HG02588 (cell line): ENCODE measurements at regions not wholly inside any gene's neighbourhood (a gene's known extent, or its start where the extent isn't known, plus 50 kb on each side); places are given as distances from the start of the nearest gene placed in this dataset.
"Not testable (repeated sequence)": the region's sequence is repeated elsewhere in the genome, so short reads cannot be mapped to it uniquely, and the experiment has no call there.

Source experiments
- ATAC-seq: cut with Tn5 transposase; IDR thresholded peaks from one replicate; pipeline ENCODE4 v1.9.1; 2021; ENCODE audit warnings: mild to moderate bottlenecking, moderate library complexity; ENCODE audit not compliant: unreplicated experiment

DNA sequence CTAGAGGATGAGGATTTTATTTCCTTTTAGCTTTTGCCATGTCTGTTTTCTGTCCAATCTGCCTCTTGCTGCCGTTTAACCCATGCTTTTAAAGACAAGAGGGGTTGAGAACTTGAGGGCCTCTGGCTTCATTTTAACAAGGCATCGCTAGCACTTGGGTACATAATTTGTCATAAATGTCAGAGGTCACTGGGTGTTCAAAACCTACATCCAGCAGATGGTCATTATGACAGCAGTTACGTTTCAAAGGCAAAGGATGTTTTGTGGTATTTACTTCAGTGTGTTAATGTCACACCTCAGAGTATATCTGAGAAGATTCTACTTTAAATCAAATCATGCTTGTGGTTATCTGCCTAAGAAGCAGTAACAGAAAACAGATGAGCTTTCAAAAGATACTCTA lies 918.3 kb downstream of the NR2F1-AS1 start:
- ATAC-seq: no peak

DNA sequence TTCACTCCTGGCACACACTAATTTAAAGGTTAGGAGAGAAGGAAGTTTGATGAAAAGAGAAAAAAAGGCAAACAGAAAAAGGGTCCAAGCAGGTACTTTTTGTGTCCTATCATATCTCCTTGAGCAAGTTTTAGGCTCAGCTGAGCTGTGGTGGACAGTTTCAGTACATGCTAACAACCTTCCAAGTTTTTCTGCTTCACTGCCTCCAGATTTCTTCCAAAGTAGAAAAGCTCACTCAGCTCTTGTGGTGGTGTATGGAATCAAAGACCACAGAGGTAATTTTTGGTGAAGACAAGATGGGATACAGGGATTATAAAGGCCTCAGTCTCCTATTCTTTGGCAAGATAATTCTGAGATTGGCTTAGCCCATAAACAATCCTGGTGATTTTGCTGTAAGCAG lies 921.8 kb downstream of the NR2F1-AS1 start:
- no peak for ATAC-seq

DNA sequence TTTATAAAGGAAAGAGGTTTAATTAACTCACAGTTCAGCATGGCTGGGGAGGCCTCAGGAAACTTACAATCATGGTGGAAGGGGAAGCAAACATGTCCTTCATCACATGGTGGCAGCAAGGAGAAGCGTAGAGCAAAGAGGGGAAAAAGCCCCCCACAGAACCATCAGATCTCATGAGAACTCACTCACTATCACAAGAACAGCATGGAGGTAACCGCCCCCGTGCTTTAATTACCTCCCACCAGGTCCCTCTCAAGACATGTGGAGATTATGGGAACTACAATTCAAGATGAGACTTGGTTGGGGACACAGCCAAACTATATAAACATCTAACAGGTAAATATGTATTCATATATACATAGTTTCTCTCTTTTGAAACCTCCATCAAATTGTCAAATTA lies 926.4 kb downstream of the NR2F1-AS1 start:
- ATAC-seq: not testable (repeated sequence)

DNA sequence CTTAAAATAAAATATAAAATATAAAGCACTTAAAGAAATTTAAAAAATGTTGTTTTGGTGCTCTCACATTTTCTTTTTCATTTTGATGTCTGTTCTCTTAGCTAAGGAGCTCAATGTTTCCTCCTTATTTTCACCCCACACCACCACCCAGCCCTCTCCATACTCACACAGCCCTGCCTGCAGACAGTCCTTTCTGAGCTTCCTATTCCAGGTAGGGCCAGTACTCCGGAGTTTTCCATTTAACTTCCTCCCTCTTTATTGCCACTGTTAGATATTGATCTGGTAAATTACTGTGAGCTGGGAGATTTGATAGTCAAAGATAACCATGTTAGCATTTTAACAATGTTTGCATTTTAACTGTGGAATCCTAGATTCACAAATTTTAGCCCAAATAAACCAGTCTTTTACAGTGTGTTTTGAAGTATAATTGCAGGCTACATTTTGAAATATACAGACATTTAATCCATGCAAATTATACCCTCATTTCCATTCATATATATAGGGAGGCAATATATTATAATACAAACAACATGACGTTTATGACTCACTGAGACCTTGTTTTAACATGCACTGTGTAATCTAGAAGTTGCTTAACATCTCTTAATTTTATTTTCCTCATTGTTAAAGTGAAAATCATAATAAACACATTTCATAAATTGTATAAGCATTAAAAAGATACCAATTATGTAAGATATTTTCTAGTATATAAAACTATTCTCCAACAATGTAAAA lies 927.1 kb downstream of the NR2F1-AS1 start:
- ATAC-seq: no peak

DNA sequence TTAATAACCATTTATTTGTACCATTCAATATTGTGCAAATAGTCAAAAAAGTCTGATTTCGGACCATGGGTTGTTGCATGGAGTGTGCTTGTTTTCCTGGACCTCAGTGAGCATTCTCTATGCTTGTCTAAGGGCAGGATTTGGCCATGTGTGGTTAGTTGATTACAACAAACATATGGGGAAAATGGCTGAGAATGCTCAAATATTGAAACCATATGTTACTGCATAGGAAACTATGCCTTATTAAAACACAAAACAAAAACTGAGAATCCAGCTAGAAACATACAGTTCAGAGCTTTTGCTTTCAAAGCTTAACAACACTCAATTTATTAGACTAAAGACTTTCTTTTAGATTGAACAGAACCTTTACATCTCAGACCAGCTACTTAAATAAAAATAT lies 928.3 kb downstream of the NR2F1-AS1 start:
- no peak for ATAC-seq

DNA sequence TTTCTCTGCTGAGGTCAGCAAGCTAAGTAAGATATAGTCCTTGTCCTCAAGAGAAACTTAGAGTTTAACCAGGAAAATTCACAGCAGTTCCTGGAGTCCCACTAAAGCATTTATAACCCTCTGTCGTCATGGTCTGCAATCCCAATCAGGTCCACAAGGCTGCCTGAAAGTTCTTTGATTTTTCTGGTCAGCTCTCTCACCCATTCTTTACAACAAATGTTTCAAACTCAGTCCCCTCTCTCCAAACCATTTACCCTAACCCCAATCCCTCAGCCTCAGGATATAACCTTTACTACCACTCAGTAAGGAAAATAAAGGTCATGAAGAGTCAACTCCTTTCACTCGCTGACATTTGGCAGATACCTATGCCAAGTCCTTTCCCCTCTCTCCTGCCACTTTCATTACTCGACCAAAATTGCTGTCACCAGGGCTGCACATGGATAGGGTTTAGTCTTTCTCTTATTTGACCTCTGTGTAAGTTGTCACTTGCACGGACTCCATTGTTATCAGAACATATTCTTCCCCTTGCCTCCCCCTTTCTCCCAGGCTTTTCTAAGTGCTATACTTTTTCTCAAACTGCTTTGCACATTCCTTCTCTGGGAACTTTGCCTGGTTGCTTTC lies 936.6 kb downstream of the NR2F1-AS1 start:
- no peak for ATAC-seq

DNA sequence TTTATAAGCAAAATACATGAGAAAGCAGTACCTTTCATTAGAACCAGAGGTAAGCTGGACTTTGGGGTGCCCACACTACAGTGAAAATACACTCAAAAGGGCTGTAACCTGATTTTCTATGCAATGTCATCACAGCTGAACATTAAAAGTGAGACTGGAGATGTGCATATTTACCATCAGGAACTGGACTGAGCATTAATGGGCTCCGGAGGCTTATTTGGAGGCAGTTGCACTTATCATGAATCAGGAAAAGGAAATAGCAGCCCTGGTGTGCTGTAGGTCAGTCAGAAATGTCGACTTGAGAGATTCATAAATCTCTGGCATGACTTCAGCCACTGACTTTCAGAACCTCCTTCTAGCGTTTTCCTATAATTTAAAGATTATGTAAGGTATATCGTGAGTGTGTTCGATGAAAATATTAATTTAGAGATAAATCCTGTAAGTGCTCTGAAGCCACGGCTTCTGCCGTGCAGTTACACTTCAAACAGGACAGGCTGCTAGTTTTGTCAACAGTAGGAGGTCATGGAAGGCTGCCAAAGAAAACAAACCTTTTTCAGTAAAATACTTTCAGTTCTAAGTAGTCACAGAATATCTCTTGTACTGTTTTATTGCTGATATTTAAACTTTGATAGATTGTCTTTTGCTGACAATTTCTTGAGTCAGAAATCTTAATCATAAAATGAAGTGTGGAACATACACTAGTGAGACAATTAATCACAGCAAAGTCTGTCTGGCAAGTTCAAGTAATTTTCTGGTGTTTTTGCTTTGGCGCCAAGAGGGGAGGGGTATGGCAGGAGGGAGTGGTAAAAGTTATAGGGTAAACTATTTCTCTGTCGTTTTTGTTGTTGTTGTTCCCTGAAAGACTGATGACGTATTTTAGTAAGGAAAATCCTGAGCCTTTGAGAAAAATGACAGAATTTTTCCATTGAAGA lies 939.7 kb downstream of the NR2F1-AS1 start:
- ATAC-seq: no peak

DNA sequence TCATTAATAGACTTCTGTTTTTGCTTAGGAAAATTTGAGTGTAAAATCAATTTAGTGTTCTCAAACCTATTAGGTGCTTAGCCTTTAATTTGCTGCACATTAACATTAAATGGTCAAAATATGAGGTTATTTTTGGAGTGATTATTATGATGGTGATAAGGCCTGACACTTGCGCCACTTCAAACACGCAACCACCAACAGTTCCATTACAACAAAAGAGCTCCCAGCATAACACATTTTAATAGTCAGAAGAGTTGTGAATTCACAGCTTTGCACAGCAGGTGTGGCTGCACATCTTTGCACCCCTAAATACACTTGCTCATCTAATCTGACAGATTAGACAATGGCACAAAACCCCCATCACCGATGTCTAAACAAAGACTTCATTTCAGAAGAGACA lies 940.7 kb downstream of the NR2F1-AS1 start:
- no peak for ATAC-seq

DNA sequence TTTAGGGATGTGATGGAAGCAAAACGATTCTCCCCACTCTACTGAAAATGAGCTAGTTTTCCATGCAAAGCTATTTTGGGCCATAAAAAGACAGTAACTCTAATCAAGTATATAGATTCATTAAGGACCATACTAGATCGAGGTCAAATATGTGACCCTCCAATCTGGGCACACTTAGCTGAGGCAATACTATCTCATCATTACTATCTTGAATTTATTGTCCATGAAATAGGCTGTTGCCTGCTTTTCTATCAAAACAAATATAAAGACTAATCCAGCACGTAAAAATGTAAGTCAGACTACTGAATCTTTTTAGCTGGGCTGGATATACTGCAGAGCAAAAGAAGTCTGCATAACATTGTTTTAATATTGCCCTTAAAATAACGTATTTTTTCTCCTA lies 943.1 kb downstream of the NR2F1-AS1 start:
- ATAC-seq: no peak

DNA sequence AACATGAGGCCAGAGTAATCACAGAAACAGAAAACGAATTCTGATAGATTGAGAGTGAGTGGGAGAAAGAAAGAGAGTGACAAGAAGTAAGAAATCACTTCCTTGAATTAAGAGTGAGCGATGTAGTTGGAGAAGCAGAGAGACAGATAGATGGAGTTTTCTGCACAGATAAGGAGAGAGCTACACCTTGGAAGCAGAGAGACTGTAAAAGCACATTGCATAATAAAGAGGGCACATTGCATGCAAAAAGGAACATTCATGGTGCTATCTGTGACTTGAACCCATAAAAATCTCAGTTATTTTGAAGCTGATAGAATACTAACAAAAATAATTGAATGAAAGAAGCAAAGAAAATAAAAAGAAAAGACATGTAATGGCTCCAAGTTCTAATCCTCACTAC lies 943.8 kb downstream of the NR2F1-AS1 start:
- ATAC-seq: no peak

DNA sequence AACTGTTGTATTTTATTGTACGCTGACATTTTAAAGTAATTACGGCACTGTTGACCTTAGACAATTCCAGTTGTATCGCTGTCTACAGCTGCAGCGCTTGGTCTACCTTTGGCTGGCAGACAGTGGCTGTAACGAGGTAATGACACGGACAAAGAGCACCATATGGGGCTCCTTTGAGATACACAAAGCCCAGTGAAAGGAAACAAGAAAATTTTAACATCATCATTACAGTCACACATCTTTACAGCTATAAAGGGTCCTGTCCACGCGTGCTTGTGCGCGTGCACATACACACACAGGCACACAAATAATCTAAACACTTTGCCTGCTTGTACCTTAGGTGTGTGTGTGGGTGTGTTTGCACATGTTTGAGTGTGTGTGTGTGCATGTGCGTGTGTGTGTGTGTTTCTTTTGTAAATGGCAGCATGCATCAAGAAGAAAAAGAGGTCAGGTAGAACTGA lies 946.0 kb downstream of the NR2F1-AS1 start:
- ATAC-seq: no peak

DNA sequence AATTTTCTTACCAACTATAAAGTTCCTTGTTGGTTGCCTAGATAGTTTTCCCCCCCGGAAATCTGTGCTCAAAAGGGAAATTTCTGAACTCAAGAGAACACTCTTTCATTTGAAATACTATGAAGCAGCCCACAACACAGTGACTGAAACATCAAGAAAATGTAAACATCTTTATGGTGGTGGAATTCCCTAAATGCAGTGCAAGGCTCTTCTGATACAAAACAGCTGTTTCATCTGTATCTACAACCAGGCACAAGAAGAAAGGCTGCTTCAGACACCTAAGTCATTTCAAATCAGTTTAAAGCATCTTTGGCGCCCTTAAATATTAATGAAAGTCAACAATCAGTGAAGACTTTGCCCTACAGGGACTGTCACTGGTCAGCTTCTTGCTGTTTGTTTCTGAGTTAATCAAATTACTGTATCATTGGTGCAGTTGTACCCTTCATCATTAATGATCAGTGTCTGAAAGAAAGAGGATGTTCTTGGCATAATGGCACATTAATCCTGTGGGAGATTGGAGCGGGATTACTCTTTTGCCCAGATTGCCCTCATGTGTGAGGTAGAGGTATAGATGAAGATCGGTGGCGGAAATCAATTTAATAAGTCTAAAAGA lies 947.0 kb downstream of the NR2F1-AS1 start:
- ATAC-seq: no peak

DNA sequence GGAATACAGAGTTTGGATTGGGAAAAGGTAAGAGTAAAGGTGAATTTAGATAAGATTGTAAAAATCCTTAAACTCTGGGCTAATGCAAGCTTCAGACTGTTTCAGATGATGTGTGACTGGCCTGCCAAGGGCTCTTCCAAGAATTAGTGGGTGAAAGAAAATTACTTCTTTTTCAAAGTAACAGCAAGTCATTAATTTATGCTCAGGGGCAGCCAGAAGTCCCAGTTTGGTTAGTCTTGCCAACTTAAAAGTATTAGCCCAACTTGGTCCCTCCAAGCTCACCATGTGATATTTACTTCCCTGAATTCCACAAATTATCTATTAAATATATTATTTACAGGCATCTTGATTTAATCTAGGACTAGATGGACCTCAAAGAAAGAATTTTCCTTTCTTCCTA lies 947.8 kb downstream of the NR2F1-AS1 start:
- ATAC-seq: no peak

DNA sequence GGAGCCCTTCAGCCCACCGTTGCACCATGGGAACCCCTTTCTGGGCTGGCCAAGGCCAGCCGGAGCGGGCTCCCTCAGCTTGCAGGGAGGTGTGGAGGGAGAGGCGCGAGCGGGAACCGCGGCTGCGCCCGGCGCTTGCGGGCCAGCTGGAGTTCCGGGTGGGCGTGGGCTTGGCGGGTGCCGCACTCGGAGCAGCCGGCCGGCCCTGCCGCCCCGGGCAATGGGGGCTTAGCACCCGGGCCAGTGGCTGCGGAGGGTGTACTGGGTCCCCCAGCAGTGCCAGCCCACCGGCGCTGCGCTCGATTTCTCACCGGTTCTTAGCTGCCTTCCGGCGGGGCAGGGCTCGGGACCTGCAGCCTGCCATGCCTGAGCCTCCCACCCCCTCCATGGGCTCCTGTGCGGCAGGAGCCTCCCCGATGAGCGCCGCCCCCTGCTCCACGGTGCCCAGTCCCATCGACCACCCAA lies 949.8 kb downstream of the NR2F1-AS1 start:
- not testable (repeated sequence) for ATAC-seq

DNA sequence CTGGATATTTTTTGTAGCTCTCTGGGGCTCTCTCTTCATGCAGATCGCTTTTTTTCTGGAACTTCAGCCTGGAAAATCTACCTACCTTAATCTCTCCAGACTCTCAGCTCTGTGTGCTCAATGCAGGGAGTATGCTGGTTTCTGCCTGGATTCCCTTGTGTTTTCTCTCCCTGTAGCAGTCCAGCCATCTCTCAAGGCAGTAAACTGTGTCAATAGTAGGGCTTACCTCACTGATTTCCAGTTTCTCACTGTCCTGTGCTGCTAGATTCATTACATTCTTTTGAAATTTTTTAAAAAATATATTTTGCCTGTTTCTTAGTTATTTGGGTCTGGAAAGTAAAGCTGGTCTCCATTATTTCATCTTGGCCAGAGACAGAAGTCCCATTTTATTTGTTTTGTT lies 951.4 kb downstream of the NR2F1-AS1 start:
- no peak for ATAC-seq

DNA sequence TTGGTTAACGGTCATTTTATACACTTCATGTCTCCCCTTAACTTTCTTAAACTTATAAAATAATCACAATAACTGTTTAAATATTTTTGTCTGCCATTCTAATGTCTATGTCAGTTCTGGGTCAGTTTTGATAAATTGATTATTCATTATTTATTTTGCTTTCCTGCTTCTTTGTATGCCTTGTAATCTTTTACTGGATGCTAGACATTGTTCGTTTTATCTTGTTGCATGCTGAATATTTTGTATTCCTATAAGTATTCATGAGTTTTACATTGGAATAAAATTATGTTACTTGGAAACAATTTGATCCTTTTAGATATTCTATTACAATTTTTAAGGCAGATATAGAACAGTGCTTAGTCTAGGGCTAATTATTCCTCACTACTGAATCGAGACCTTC lies 952.0 kb downstream of the NR2F1-AS1 start:
- ATAC-seq: no peak

DNA sequence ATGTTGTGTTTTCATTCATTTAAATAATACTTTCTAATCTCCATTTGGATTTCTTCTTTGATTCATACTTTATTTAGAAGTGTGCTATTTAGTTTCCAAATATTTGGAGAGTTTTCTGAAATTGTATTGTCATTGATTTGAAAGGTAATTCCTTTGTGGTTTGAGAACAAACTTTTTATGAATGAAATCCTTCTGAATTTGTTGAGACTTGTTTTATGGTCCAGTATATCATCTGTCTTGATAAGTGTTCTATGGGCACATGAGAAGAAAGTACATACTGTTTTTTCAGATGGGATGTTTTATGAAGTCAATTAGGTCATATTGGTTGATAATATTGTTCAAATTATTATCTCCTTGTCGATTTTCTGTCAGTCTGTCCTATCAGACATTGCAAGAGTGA lies 953.8 kb downstream of the NR2F1-AS1 start:
- no peak for ATAC-seq

DNA sequence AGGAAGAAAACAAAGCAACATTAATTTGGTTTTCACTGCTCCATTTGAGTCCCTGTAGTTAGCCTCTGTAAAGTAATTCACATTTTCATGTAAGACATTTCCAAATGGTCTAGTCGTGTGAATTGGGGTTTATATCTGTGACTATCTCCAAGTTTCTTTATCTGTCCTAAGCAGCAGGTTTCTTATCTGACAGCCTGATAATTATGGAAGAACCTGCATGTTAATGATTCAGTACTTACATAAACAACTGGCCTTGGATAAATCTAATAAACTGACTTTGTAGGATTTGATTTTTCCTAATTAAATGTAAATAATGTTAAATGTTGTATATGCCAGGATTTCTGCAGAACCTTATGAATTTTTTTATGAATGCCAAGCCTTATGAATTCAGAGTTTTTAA lies 964.9 kb downstream of the NR2F1-AS1 start:
- no peak for ATAC-seq

DNA sequence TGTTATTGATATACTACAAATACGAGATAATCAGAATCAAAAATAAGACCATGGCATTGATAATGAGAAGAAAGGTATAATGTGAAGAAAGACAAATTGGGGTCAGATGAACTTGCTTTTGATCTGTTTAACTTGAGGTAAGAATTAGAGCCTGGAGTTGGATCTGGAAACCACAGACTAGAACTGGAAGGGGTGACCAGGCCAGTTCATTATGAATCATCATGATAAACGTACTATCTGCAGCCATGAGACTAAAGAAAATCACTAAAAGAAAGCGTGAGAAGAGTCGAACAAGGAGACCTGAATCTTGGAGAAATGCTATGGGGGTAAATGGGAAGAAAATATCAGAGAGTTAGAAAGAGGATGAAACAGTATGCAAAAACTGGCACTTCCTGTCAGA lies 967.5 kb downstream of the NR2F1-AS1 start:
- no peak for ATAC-seq

DNA sequence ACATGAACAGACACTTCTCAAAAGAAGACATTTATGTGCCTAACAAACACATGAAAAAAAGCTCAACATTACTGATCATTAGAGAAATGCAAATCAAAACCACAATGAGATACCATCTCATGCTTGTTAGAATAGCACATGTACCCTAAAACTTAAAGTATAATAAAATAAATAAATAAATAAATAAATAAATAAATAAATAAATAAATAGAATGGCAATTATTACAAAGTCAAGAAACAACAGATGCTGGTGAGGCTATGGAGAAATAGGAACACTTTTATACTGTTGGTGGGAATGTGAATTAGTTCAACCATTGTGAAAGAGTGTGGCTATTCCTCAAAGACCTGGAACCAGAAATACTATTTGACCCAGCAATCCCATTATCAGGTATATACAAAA lies 970.6 kb downstream of the NR2F1-AS1 start:
- not testable (repeated sequence) for ATAC-seq

DNA sequence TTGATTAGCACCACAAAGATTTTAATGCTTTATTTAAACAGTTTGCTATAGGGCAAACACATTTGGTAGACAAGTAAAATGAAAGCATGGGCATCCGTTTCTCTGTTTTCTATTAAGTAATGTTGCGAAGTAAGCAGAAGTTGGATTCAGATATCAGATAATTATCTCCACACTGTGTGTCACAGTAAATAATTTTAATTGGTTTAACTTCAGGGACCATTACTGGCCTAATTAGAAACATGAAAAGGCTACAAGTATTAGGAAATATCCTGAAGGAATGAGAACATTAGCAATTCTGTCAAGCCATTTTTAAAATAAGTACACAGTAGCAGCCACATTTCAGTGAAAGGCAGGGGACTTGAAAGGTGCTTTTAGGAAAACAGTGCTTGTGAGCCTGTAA lies 975.4 kb downstream of the NR2F1-AS1 start:
- ATAC-seq: no peak
